GM12873 (cell line): ENCODE measurements at regions not wholly inside any gene's neighbourhood (a gene's known extent, or its start where the extent isn't known, plus 50 kb on each side); places are given as distances from the start of the nearest gene placed in this dataset.

Experiments used
- CTCF ChIP-seq: IDR thresholded peaks from 2 replicates; pipeline ENCODE4 v1.5.1; 2012; ENCODE audit warnings: low read depth, mild to moderate bottlenecking, moderate library complexity, low read length, control low read depth; ENCODE audit not compliant: insufficient read depth; ENCODE audit errors: missing control alignments

- TF ChIP-seq CTCF: no peak
Observed at GRCh38 chr10:118439824-118440223, 97.7 kb upstream of the FAM204A start.

DNA sequence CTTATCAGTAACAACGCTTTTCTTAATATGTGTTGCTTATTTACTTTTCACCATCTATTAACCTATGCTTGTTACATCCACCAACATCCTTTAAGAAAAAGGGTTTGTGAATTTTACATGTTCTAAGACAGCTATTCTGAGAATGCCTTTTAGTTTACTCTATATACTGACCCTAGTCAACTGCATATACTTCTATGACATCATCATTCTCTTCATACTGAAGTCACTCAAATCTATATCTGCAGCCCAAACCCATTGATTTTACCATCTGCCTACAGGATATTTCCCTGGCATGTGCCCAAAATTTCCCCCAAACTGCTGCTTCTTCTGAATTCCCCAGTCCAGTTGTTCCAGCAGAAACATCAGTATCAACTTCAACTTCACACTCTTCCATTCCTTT lies 94.6 kb upstream of the FAM204A start:
- TF ChIP-seq CTCF: no peak

- no peak for TF ChIP-seq CTCF
Observed at GRCh38 chr10:118430190-118430589, 88.1 kb upstream of the FAM204A start.

- peak; percentile 77 for TF ChIP-seq CTCF
Observed at GRCh38 chr10:118423800-118424442, 81.8 kb upstream of the FAM204A start.

- no peak for TF ChIP-seq CTCF
Observed at GRCh38 chr10:118422241-118422640, 80.1 kb upstream of the FAM204A start.

GRCh38 chr10:118412932-118413331 lies 70.8 kb upstream of the FAM204A start:
- TF ChIP-seq CTCF: no peak

GRCh38 chr10:118412132-118412760 lies 70.1 kb upstream of the FAM204A start:
- no peak for TF ChIP-seq CTCF
